Neuronal stem cell (in vitro differentiated cells): ENCODE measurements at regions not wholly inside any gene's neighbourhood (a gene's known extent, or its start where the extent isn't known, plus 50 kb on each side); places are given as distances from the start of the nearest gene placed in this dataset.

Experiments
- DNase-seq: peaks from one replicate; pipeline ENCODE4 v3.0.0-alpha.2; 2013; ENCODE audit warnings: low spot score
- H2AFZ ChIP-seq: one replicate; pipeline ENCODE4 v1.6.1; 2013; ENCODE audit warnings: mild to moderate bottlenecking, low read length, inconsistent platforms
- H2AK5ac ChIP-seq: 2 replicates; pipeline ENCODE4 v1.6.1; 2013; ENCODE audit warnings: low read depth, mild to moderate bottlenecking, inconsistent platforms, low read length, moderate library complexity, mixed read lengths
- H2BK120ac ChIP-seq: 2 replicates; pipeline ENCODE4 v1.6.1; 2013; ENCODE audit warnings: low read depth, mild to moderate bottlenecking, inconsistent platforms, low read length, moderate library complexity, mixed read lengths
- H2BK12ac ChIP-seq: one replicate; pipeline ENCODE4 v1.6.1; 2013; ENCODE audit warnings: low read length, inconsistent platforms
- H2BK15ac ChIP-seq: 2 replicates; pipeline ENCODE4 v1.6.1; 2013; ENCODE audit warnings: mild to moderate bottlenecking, low read length, inconsistent platforms, mixed read lengths
- H2BK5ac ChIP-seq: one replicate; pipeline ENCODE4 v1.6.1; 2013; ENCODE audit warnings: inconsistent platforms, mild to moderate bottlenecking, low read length, moderate library complexity
- H3K14ac ChIP-seq: one replicate; pipeline ENCODE4 v1.6.1; 2013; ENCODE audit warnings: low read length, inconsistent platforms
- H3K18ac ChIP-seq: 2 replicates; pipeline ENCODE4 v1.6.1; 2013; ENCODE audit warnings: low read length, inconsistent platforms
- H3K23ac ChIP-seq: 2 replicates; pipeline ENCODE4 v1.6.1; 2013; ENCODE audit warnings: low read depth, mild to moderate bottlenecking, mixed read lengths, low read length, inconsistent platforms; ENCODE audit not compliant: poor library complexity
- H3K27ac ChIP-seq: replicated peaks from 3 replicates; pipeline ENCODE4 v1.5.1; 2013; ENCODE audit warnings: low read length, inconsistent platforms
- H3K27me3 ChIP-seq, 3 experiments: 2 replicates each; pipeline ENCODE4 v1.6.1; 2013; ENCODE audit warnings: low read length in 3 of 3, mild to moderate bottlenecking in 2 of 3, inconsistent platforms in 1 of 3, low read depth in 1 of 3, mixed read lengths in 1 of 3, moderate library complexity in 1 of 3; ENCODE audit not compliant: control insufficient read depth in 3 of 3, insufficient read depth in 3 of 3
- H3K36me3 ChIP-seq, 2 donors: replicated peaks in 1 of 2; 2 replicates each; pipeline ENCODE4 v1.6.1; 2013; ENCODE audit warnings: low read length in 2 of 2; ENCODE audit not compliant: control insufficient read depth in 2 of 2, insufficient read depth in 2 of 2
- H3K4ac ChIP-seq: 2 replicates; pipeline ENCODE4 v1.6.1; 2013; ENCODE audit warnings: inconsistent platforms, mild to moderate bottlenecking, low read length, moderate library complexity
- H3K4me1 ChIP-seq, 2 donors: 1 replicate in 1 of 2; 2 replicates in 1 of 2; pipeline ENCODE4 v1.6.1; 2013; ENCODE audit warnings: low read length in 2 of 2, low read depth in 1 of 2; ENCODE audit not compliant: control insufficient read depth in 2 of 2, insufficient read depth in 1 of 2
- H3K4me2 ChIP-seq: one replicate; pipeline ENCODE4 v1.6.1; 2013; ENCODE audit warnings: mild to moderate bottlenecking, low read length, inconsistent platforms; ENCODE audit not compliant: insufficient read depth, poor library complexity, severe bottlenecking
- H3K4me3 ChIP-seq, 2 donors: 2 replicates each; pipeline ENCODE4 v1.5.1; 2013; ENCODE audit warnings: low read length in 2 of 2, mild to moderate bottlenecking in 2 of 2, inconsistent platforms in 1 of 2, moderate library complexity in 1 of 2
- H3K79me1 ChIP-seq: one replicate; pipeline ENCODE4 v1.6.1; 2013; ENCODE audit warnings: low read depth, mild to moderate bottlenecking, inconsistent platforms, low read length, moderate library complexity
- H3K9ac ChIP-seq: one replicate; pipeline ENCODE4 v1.6.1; 2013; ENCODE audit warnings: mild to moderate bottlenecking, low read depth, low read length, inconsistent platforms; ENCODE audit not compliant: poor library complexity
- H3K9me3 ChIP-seq, 2 donors: replicated peaks in 1 of 2; 2 replicates each; pipeline versions ENCODE3 to v1.6.1; 2013; ENCODE audit warnings: low read length in 2 of 2, mild to moderate bottlenecking in 2 of 2, inconsistent platforms in 1 of 2, low read depth in 1 of 2, mixed read lengths in 1 of 2, moderate library complexity in 1 of 2; ENCODE audit not compliant: control insufficient read depth in 2 of 2, insufficient read depth in 1 of 2
- H4K8ac ChIP-seq: one replicate; pipeline ENCODE4 v1.6.1; 2013; ENCODE audit warnings: low read depth, mild to moderate bottlenecking, inconsistent platforms, low read length, moderate library complexity
- H4K91ac ChIP-seq: one replicate; pipeline ENCODE4 v1.6.1; 2013; ENCODE audit warnings: low read length, low read depth, mild to moderate bottlenecking, inconsistent platforms; ENCODE audit not compliant: poor library complexity
- whole genome bisulfite sequencing, 2 donors: extraction: QIAGEN DNeasy Blood & Tissue Kit; methylation state at CpG; one replicate each; pipeline ENCODE4 v1.1.7; 2013; ENCODE audit warnings: missing lambda C conversion rate in 2 of 2, mixed read lengths in 1 of 2; ENCODE audit not compliant: insufficient read length in 2 of 2, insufficient replicate concordance in 1 of 2; ENCODE audit errors: extremely low coverage in 2 of 2; 5-methylcytosine and 5-hydroxymethylcytosine counted together

- H3K27ac ChIP-seq: no peak overlapping the region
- no peaks in the 10 kb centered on the region for H3K9me3 ChIP-seq
- no peak overlapping the region for H3K9ac ChIP-seq
These were observed 472.1 kb downstream of the NLGN4X start for GRCh38 chrX:5756616-5757015.

GRCh38 chrX:5753291-5753690 is 475.4 kb downstream of the NLGN4X start:
- H3K27me3 ChIP-seq: no peaks in the 10 kb centered on the region
- no peak overlapping the region for H2AK5ac ChIP-seq
- DNase-seq: no peak
- H4K8ac ChIP-seq: no peak overlapping the region
- H2BK15ac ChIP-seq: no peak overlapping the region
- no CpG with 5 or more reads among the region's 4 CpGs for whole genome bisulfite sequencing, 2 donors
- H3K23ac ChIP-seq: no peak overlapping the region
- H3K4me3 ChIP-seq: no peak overlapping the region
- H3K14ac ChIP-seq: no peak overlapping the region
- H4K91ac ChIP-seq: no peak overlapping the region
- H2BK120ac ChIP-seq: no peak overlapping the region
- no peak overlapping the region for H3K27ac ChIP-seq
- H2AFZ ChIP-seq: no peak overlapping the region
- H3K79me1 ChIP-seq: no peaks in the 10 kb centered on the region
- H3K9me3 ChIP-seq: no peaks in the 10 kb centered on the region
- H2BK5ac ChIP-seq: no peak overlapping the region
- H3K36me3 ChIP-seq: no peaks in the 10 kb centered on the region
- no peak overlapping the region for H3K4ac ChIP-seq
- no peaks in the 10 kb centered on the region for H3K4me1 ChIP-seq
- no peak overlapping the region for H3K9ac ChIP-seq
- H3K18ac ChIP-seq: no peak overlapping the region
- no peak overlapping the region for H3K4me2 ChIP-seq
- H2BK12ac ChIP-seq: no peak overlapping the region

More at GRCh38 chrX:5756616-5757015, 472.1 kb downstream of the NLGN4X start:
- no peak overlapping the region for H2BK12ac ChIP-seq
- H3K4me1 ChIP-seq: no peaks in the 10 kb centered on the region
- H3K4me2 ChIP-seq: no peak overlapping the region
- no peak overlapping the region for H3K18ac ChIP-seq
- no CpG with 5 or more reads among the region's 4 CpGs for WGBS, 2 donors
- no peak overlapping the region for H2BK5ac ChIP-seq
- H3K79me1 ChIP-seq: no peaks in the 10 kb centered on the region
- H4K8ac ChIP-seq: no peak overlapping the region
- H3K14ac ChIP-seq: no peak overlapping the region
- H3K4me3 ChIP-seq: no peak overlapping the region
- H3K27me3 ChIP-seq: no peaks in the 10 kb centered on the region
- no peak for DNase-seq
- no peak overlapping the region for H4K91ac ChIP-seq
- no peak overlapping the region for H2AFZ ChIP-seq
- no peak overlapping the region for H2BK120ac ChIP-seq
- no peak overlapping the region for H2BK15ac ChIP-seq
- no peak overlapping the region for H2AK5ac ChIP-seq
- H3K36me3 ChIP-seq: no peaks in the 10 kb centered on the region
- no peak overlapping the region for H3K4ac ChIP-seq
- H3K23ac ChIP-seq: no peak overlapping the region

GRCh38 chrX:5752831-5753230 is 475.8 kb downstream of the NLGN4X start:
- Histone ChIP-seq H3K4me1 (no peaks in the 10 kb centered on the region), H2BK5ac (no peak overlapping the region), H3K18ac (no peak overlapping the region), H3K23ac (no peak overlapping the region), H3K27me3 (no peaks in the 10 kb centered on the region), H2AK5ac (no peak overlapping the region), H3K9ac (no peak overlapping the region), H3K9me3 (no peaks in the 10 kb centered on the region), H3K4me3 (no peak overlapping the region), H4K91ac (no peak overlapping the region), H3K27ac (no peak overlapping the region), H2BK12ac (no peak overlapping the region), H3K36me3 (no peaks in the 10 kb centered on the region), H3K14ac (no peak overlapping the region), H3K79me1 (no peaks in the 10 kb centered on the region), H2BK120ac (no peak overlapping the region), H3K4ac (no peak overlapping the region), H2BK15ac (no peak overlapping the region), H4K8ac (no peak overlapping the region), H3K4me2 (no peak overlapping the region), H2AFZ (no peak overlapping the region)
- WGBS, 2 donors: no CpG with 5 or more reads among the region's 1 CpG
- DNase-seq: no peak

GRCh38 chrX:5748586-5749150 is 480.0 kb downstream of the NLGN4X start:
- Histone ChIP-seq H3K27ac (no peak overlapping the region), H2BK12ac (no peak overlapping the region), H2BK5ac (no peak overlapping the region), H3K4me1 (no peaks in the 10 kb centered on the region), H2AK5ac (no peak overlapping the region), H3K4me2 (no peak overlapping the region), H2BK15ac (no peak overlapping the region), H3K27me3 (no peaks in the 10 kb centered on the region), H3K18ac (no peak overlapping the region), H2BK120ac (no peak overlapping the region), H4K8ac (no peak overlapping the region), H3K4ac (no peak overlapping the region), H3K4me3 (no peak overlapping the region), H2AFZ (no peak overlapping the region), H3K14ac (no peak overlapping the region), H3K79me1 (no peaks in the 10 kb centered on the region), H3K9ac (no peak overlapping the region), H4K91ac (no peak overlapping the region), H3K36me3 (no peaks in the 10 kb centered on the region), H3K9me3 (no peaks in the 10 kb centered on the region), H3K23ac (no peak overlapping the region)
- DNase-seq: no peak
- no CpG with 5 or more reads among the region's 9 CpGs for WGBS, 2 donors
